C4-2B (cell line): ENCODE measurements at regions not wholly inside any gene's neighbourhood (a gene's known extent, or its start where the extent isn't known, plus 50 kb on each side); places are given as distances from the start of the nearest gene placed in this dataset.

Experiments
- CTCF ChIP-seq: fragments of 450-650 bp; conservative IDR thresholded peaks from 2 replicates; pipeline ENCODE4 v1.5.1; 2017; ENCODE audit warnings: mild to moderate bottlenecking
- ZFX ChIP-seq: fragments of 450-650 bp; IDR thresholded peaks from 2 replicates; pipeline ENCODE4 v1.6.1; 2017

DNA sequence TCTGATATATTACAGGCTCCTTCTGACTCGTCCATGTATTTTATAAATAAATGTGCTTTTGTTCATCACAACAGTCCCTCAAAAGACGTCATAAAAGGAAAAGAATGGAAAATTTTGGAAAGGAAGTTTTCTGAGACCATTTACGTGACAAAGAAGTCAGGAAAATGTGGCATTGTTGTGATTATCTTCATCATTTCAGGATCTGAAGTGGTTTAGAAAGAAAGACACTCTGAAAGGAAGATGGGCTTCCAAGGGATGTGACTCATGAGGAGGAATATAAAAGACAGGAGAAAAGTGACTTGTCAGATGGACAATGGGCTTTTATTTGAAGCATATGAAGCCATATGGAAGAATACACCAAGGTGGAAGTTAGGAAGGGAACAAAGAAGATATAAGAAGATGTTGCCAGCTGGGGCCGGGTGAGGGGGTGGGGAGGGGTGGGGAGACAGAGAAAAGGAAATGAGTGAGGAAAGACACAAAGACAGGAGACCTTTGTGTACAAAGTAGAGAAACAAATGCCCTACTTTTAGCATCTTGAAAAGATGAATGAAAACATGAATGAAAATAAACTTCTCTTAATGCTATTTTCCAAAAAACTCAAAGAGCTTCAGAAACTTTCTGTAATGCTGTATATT is 190.3 kb upstream of the PREP start:
- TF ChIP-seq CTCF = no peak
- TF ChIP-seq ZFX = no peak
